SK-MEL-5 (cell line): ENCODE measurements at regions not wholly inside any gene's neighbourhood (a gene's known extent, or its start where the extent isn't known, plus 50 kb on each side); places are given as distances from the start of the nearest gene placed in this dataset.
A peak's percentile ranks its signal among the peaks of the same experiment; 100 is the strongest.

Source experiments
- DNase-seq: peaks from one replicate; pipeline ENCODE4 v3.0.0-alpha.2; 2016; ENCODE audit warnings: low read depth, low spot score
- in situ Hi-C: cut with HindIII; loops from 2 replicates; pipeline ENCODE4 v1.10.0; 2016; ENCODE audit warnings: low sequenced_read_pairs, high pct_unique_total_duplicates, low pct_unique_long_range_greater_than_20kb

DNA sequence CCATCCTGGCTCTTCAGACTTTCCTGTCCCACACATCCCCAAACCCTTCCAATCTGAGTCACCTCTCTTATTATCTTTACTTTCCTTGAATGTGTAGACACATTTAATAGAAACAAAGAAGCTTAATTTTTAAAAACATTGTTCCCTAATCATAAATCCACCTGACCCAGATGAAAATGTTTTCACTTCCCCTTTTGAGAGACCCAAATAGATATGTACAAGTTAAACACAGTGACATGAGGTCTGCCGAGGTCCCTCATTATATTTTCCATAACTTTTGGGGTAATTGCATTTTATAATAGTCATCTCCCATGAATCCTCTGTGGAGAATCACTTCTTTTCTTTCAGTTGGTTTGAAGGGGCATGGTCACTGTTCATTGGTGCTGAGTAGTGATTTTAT, 191.1 kb downstream of the GRIN2B start:
- DNase-seq, result no peak
- in situ Hi-C loops, result no loop called here

DNA sequence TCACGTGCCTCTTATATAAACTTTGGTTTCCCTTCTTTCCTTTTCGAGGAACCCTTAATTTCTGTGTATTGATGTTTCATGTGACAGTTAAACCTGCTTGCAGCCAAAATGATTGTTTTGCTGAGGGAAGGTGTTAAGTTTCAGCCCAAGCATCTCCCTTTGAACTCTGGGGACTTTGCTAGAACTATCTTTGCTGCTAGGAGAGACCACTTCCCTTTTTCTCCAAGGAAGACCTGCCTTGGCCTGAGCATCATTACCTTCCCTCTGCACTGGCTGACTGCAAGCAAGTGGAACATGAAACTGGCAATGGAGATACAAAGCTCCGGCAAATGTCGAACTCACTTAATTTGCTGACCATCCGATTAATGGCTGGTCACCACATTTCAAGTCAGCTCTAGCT, 192.8 kb downstream of the GRIN2B start:
- in situ Hi-C loops, result no loop called here
- DNase-seq, result no peak

DNA sequence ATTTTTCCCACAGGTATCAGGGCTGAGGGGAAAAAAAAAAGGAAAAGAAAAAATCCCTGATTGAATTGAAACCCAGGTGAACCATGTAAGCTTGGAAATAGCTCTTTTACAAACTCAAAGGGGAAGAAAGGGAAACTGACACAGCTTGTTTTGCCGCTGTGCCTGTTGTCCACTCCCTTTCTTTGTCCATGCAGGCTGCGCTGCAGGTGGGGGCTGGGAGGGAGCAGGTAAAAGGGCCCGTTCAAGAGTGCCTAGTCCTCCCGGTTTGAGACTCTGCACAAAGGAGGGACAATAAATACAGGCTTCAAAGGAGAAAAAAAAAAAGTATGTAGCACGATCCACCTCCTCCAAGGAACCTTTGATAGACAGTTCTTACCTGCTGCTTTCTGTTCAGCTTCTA, 194.8 kb downstream of the GRIN2B start:
- in situ Hi-C loops, result no loop called here
- DNase-seq, result no peak

DNA sequence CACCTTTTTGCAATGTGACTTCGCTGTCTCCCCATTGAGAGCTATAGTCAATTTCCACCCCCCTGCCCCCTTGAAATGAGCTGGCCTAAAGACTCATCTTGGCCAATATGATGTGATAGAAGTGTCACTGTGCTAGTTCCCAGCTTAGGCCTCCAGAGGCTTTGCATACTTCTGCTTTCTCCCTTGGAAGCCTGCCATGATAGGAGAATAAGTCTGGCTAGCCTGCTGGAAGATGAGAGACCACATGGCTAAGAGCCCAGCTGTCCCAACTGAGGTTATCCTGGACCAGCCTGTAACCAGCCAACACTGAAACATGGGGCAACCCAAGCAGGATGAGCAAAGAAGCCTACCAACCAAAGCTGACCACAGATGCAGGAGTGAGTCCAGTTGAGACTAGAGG, 196.9 kb downstream of the GRIN2B start:
- in situ Hi-C loops, result no loop called here
- no peak for DNase-seq

DNA sequence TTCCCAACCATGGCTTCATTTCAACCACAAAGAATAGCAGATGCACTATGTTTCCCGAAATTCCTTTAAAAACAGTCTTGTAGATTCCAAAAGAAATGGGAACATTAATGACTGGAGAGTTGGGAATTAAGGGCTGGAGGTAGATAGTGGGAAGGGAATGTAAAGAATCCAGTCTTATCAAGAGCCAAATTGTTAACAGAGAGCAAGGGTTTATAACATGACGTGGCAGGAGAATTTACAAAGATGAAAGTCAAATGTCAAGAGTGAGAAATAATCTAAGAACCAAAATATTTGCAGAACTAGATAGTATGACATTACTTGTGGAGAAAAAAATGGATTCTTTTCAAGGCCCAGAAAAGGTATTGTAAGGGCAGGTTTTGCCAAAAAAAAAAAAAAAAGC, 200.9 kb downstream of the GRIN2B start:
- DNase-seq, result no peak
- in situ Hi-C loops, result no loop called here

DNA sequence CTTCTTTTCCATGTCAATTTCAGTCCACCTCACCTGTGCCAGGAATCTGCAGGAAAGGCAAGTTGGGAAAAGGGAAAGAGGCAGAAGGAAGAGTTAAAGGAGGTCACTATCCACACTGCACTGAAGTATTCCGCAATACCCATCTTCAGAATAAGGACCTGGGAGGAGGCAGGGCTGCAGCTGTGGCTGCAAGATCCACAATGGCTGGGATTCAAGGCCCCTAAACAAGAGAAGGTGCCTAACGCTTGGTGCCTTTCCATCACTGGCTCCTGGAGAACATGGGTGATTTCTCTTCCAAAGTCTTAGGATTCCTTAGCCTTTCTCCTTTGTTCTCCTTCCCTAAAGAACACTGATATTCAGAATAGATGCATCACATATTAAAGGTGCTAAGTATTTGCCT, 204.0 kb downstream of the GRIN2B start:
- in situ Hi-C loops, result no loop called here
- no peak for DNase-seq

DNA sequence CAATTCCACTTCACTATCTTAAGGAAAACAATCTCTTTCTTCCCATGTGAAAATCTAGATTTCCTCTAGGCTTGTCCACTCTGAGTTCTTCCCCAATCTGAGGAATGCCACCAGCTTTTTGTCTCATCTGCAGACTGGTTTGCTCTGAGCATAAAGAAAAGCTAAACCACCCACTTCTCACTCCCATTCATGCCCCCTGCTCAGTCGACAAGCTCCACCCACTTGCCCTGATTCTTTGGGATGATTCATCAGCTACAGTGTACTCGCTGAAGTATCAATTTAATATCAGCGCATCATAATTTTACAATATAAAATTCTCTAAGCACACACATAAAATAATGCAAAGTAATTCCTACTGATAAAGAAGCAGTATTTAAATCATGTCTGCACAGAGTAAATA, 209.1 kb downstream of the GRIN2B start:
- no peak for DNase-seq
- in situ Hi-C loops, result no loop called here

DNA sequence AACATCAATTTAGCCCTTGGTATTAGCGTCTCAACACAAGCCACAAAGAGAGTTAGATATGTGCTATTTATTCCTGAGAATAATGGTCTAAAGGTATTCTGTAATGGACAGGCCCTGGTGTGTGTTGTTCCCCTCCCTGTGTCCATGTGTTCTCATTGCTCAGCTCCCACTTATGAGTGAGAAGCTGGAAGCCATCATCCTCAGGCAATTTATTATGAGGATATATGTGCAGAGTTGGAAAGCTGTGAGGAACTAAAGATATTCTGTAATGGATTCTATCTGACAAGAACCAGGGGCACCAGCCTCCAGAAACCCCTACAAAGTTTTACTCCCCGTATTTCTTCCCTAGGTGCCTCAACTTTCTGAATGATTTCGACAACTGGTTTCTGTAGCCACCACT, 210.8 kb downstream of the GRIN2B start:
- DNase-seq, result no peak
- in situ Hi-C loops, result no loop called here

DNA sequence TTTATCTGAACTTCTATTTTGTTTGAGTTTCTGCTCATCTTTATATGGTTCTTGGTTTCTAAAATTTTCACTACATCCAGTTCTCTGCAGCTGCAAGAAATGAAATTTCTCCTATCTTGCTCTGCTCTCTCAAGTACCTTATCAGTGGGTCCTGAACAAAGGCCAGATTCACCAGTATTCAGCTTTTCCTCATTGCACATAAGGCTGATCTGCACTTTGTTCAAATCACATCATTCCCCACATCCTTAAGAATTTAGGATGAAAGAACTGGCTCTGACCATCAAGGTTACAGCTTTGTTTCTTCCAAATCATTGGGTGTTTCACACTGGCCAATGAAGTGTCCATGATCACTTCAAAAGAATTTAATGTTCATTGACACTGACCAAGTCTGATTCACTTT, 211.4 kb downstream of the GRIN2B start:
- DNase-seq, result no peak
- in situ Hi-C loops, result no loop called here

DNA sequence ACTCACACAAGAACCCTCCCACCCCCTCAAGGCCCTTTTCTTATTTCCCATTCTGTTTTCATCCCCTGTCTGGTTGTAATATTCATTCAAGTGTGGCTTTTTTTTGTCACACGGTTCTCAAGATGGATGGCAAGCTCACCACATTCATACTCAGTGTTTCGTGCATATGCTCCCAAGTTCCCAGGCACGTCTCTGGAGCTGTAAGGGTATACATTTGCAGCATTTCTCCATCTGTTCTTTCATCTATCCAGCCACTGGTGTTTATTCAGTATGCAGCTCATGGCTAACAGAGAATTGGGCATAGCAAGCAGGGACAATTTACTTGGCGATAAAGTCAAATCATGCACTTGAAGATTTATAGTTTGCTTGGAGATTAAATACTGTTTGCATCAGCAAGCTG, 212.1 kb downstream of the GRIN2B start:
- no peak for DNase-seq
- in situ Hi-C loops, result no loop called here

DNA sequence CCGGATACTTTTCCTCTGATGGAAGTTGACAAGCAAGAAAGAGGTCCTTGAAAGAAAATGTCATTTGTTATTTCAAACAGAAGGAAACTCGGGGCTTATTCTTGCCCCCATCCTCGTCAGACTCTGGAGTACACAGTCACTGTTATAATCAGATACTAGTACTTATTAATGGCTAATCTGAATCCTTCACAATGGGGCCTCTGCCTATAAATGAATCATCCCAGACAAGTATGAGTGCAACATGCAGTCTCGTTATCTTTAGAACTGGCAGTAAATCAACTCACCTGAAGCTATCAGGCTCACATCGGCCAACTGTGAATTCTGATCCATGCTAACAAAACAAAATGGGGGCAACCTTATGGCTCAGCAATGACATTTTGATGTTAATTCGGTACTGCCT, 216.7 kb downstream of the GRIN2B start:
- in situ Hi-C loops, result no loop called here
- no peak for DNase-seq

DNA sequence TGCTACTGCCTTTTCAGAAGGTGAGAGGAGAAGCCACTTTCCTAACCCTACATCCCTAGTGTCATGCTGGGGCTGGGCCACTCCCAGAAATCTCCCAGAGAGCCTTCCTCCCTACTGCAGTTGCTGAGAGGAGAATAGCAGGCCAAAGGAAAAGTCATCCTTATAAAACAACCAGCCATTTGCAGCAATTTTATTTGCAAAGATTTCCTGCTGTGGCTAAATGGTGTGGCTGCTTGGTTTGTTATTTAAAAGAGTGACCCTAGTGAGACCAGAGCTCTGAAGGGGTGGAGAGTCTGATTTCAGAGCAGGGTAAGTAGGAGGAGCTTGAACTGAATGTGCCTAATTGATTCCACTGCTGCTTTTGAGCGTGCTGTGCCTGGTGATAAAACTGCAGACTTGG, 232.0 kb downstream of the GRIN2B start:
- DNase-seq, result no peak
- in situ Hi-C loops, result no loop called here

DNA sequence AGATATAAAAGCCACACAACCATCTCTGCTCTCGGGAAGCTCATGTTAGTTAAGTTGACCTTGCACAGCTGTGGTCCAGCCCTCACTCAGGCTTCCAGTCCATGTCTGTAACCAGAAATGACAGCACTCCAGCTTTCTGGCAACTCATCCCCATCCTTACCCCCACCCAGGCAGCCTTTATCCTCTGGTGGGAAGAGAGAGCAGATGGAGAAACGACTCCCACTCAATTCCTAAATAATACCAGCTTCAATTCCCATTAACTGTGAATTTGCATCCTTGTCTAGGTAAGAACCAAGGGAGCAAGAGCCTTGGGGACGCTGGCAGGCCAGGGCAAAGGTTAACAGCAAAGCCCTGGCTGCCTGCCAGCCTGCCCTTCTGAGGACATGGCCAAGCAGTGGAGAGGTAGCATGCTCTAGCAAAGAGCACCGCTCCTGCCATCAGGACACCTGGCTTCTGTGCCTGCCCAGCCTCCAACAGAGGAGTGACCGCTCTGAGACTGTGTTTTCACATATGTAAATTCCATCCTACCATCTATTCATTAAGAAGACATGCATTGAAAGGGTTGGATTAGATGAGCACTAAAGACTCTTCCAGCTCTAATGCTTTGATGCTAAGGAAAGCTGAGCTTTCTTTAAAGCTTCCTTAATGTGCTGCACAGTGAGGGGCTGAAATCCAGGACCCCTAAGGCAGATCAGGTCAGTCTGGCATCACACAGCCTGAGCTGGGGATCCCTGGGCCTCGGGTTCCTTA, 236.1 kb downstream of the GRIN2B start:
- DNase-seq, result no peak
- in situ Hi-C loops, result no loop called here

DNA sequence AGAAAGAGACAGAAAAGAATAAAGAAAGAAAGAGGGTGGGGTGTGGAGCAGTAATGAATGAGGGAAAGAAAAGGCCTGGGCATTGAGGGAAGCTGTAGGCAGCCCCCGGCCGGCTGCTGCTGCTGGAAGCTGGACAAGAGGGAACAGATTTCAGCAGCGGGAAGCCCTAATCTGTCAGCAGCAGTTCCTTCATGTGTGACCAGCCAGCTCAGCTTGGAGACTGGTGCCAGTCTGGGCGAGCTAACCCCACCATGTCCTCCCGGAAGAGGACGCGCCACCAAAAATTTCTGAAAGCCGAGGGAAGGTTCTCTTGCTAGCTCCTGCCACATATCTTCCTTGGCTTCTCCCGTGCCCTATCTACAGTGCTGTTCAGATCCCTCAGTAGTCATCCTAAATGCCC, 236.8 kb downstream of the GRIN2B start:
- in situ Hi-C loops, result no loop called here

DNA sequence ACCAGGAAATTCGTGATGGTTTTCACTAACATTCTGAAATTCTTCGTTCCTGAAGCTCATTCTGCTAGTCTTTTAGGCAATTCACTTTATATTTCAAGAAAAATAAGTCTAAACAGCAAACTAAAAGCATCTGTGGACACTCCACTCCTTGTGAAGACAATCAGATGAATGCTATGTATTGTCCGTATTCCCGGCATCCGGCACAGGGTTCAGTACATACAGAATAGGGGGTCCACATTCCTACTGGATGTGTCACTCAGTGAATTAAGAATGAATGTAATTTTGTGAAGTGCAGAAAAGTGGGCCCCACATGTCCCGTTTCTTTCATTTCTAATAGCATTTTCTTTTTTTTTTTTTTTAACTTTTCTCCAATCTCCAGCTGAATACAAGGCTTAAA, 241.3 kb downstream of the GRIN2B start:
- DNase-seq, result peak; percentile 13
- in situ Hi-C loops, result no loop called here

More for the DNA sequence above, 236.8 kb downstream of the GRIN2B start:
- DNase-seq, result no peak

DNA sequence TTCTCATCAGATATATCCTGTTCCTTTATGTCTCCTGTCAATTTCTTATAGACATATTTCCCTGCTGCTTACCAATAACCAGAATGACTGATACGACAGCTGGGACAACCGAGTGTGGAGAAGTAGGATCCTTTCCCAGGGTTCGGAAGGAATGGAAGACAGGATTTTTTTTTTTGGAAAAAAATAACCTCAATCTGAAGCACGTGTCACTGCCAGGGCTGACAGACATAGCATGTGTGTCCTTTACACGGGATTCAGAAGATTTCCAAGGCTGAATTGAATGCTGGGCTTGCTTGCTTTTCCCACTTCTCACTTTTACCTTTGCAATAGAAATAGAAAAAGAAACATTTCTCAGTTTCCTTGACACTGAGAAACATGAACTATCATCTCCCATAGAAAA, 245.7 kb downstream of the GRIN2B start:
- in situ Hi-C loops, result no loop called here
- no peak for DNase-seq

DNA sequence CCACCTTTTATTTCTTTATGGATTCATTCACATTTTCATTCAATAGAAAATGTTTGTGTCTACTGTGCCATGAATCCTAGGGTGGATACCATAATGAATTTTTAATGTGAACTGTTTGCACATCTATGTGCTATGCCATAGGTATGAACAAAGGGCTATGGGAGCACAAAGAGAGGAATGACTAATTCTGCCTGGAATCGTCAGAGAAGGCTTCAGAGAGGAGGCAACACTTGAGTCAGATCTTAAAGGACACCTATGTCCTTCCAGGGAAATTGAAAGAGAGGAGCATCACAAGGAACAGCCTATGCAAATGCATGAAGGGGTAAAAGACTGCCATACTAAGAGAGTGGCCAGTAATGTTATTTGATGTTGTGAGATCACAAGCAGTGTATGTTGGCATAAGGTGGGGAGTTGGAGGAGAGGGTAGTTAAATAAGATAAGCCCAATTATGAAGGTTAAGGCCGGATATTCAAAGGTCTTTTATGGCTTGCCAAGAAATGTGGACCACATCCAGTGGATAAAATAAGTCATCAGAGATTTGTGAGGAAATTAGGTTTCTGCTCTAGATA, 246.7 kb downstream of the GRIN2B start:
- in situ Hi-C loops, result no loop called here
- DNase-seq, result no peak

DNA sequence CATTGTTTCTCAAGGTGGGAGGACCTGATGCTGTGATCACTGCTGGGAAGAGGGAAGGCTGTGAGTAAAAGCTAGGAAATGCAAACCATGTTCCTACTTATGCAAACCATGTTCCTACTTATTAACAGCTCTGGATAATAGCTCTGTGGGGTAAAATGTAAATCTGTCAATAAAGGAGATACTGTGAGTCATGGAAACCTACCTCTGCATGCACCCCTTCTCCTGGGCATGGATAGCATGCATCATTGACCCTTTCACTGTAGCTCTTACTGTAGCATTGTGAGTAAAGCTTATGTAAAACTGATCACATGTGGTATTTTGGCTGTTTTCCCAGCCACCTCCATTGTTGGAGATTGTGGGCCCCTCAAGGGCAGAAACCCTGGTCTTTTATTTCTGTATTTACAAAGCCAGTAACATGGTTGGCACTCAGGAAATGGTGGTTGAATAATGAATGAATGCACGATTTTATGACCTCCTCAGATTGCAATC, 253.7 kb downstream of the GRIN2B start:
- peak; percentile 96 for DNase-seq
- in situ Hi-C loops, result no loop called here

DNA sequence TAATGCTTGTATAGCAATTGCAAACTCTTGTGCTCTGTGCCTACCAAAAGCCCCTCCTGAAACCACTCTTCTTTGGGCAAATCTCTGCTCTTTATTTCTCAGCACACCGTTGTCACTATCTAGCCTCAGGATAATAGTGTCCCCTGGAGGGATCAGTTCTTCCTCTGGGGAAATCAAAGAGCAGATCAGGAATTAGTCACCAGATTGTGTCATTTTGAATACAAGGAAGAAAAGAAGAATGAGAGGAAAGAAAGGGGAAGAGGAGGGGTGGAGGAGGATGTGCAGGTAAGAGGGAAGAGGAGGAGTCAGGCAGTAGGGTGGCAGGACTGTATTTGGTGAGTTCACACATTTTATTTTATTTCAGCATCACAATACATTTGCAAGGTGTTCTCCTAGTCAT, 256.4 kb downstream of the GRIN2B start:
- no peak for DNase-seq
- in situ Hi-C loops, result no loop called here
